ENCODE measurements at regions not wholly inside any gene's neighbourhood (a gene's known extent, or its start where the extent isn't known, plus 50 kb on each side); places are given as distances from the start of the nearest gene placed in this dataset.

GRCh38 chr2:237150186-237150585 is 64.5 kb downstream of the COPS8 start:
- DNase-seq: no peak

- no peak for DNase-seq
These were observed 65.2 kb downstream of the COPS8 start for GRCh38 chr2:237150831-237151375.

- DNase-seq: no peak
These were observed 66.7 kb downstream of the COPS8 start for GRCh38 chr2:237152361-237152760.

- DNase-seq: no peak
These were observed 67.5 kb downstream of the COPS8 start for GRCh38 chr2:237153181-237153580.

GRCh38 chr2:237154082-237154638 is 68.5 kb downstream of the COPS8 start:
- DNase-seq: peak; percentile 65

- DNase-seq: no peak
These were observed 69.5 kb downstream of the COPS8 start for GRCh38 chr2:237154884-237155851.

GRCh38 chr2:237156031-237156856 is 70.6 kb downstream of the COPS8 start:
- peak; percentile 91 for DNase-seq

- peak; percentile 87 for DNase-seq
These were observed 71.4 kb downstream of the COPS8 start for GRCh38 chr2:237156857-237157779.

- DNase-seq: no peak
These were observed 72.1 kb downstream of the COPS8 start for GRCh38 chr2:237157780-237158102.

- DNase-seq: no peak
These were observed 72.5 kb downstream of the COPS8 start for GRCh38 chr2:237158194-237158593.

- no peak for DNase-seq
These were observed 73.6 kb downstream of the COPS8 start for GRCh38 chr2:237159006-237159911.

- no peak for DNase-seq
These were observed 74.7 kb downstream of the COPS8 start for GRCh38 chr2:237160271-237160919.

GRCh38 chr2:237161189-237161588 is 75.5 kb downstream of the COPS8 start:
- no peak for DNase-seq

- DNase-seq: no peak
These were observed 77.3 kb downstream of the COPS8 start for GRCh38 chr2:237162959-237163358.

- DNase-seq: no peak
These were observed 78.9 kb downstream of the COPS8 start for GRCh38 chr2:237164474-237165042.

- DNase-seq: no peak
These were observed 80.0 kb downstream of the COPS8 start for GRCh38 chr2:237165405-237166276.

GRCh38 chr2:237167038-237167437 is 81.3 kb downstream of the COPS8 start:
- DNase-seq: no peak

GRCh38 chr2:237167934-237168333 is 82.2 kb downstream of the COPS8 start:
- no peak for DNase-seq

- DNase-seq: peak; percentile 85
These were observed 84.3 kb downstream of the COPS8 start for GRCh38 chr2:237170020-237170419.

Measured in fibroblast of skin of abdomen (primary cell).